Tibial artery (tissue), 4 donors: ENCODE measurements at regions not wholly inside any gene's neighbourhood (a gene's known extent, or its start where the extent isn't known, plus 50 kb on each side); places are given as distances from the start of the nearest gene placed in this dataset.
"Not testable (repeated sequence)": the region's sequence is repeated elsewhere in the genome, so short reads cannot be mapped to it uniquely, and the experiment has no call there.

Experiments
- DNase-seq, 2 donors: peaks; one replicate each; pipeline ENCODE4 v3.0.0-alpha.2; 2019
- H3K27ac ChIP-seq, 2 donors: fragments of 200-600 bp; sonication (generic) in 1 of 2; 1 replicate in 1 of 2; 2 replicates in 1 of 2; pipeline ENCODE4 v1.5.1; 2018 to 2019; ENCODE audit warnings: mild to moderate bottlenecking in 1 of 2
- H3K27me3 ChIP-seq, 2 donors: fragments of 200-600 bp; sonication (generic) in 1 of 2; one replicate each; pipeline versions ENCODE4 v1.5.1 to v1.6.0; 2016 to 2019
- H3K36me3 ChIP-seq, 3 donors: fragments of 200-600 bp; sonication (generic) in 2 of 3; one replicate each; pipeline ENCODE4 v1.5.1; 2016 to 2019; ENCODE audit warnings: mild to moderate bottlenecking in 2 of 3
- H3K4me1 ChIP-seq, 4 donors: fragments of 200-600 bp; sonication (generic) in 2 of 4; 1 replicate in 3 of 4; 2 replicates in 1 of 4; pipeline ENCODE4 v1.5.1; 2016 to 2019
- H3K4me3 ChIP-seq, 2 donors: fragments of 200-600 bp; sonication (generic) in 1 of 2; 1 replicate in 1 of 2; 2 replicates in 1 of 2; pipeline ENCODE4 v1.5.1; 2018 to 2019; ENCODE audit warnings: mild to moderate bottlenecking in 2 of 2
- H3K9me3 ChIP-seq, 3 donors: fragments of 200-600 bp; sonication (generic) in 1 of 3; one replicate each; pipeline ENCODE4 v1.5.1; 2016 to 2019
- intact Hi-C: fragments of 100-400 bp; cut with DNase I; formaldehyde crosslinking; loops from one replicate; pipeline ENCODE4 v1.15.0; 2023; ENCODE audit warnings: low total_unique reads
- TF ChIP-seq, protein P1 (sequence below), 2 experiments: fragments of 200-600 bp in 1 of 2; fragments of 450-650 bp in 1 of 2; IDR thresholded peaks; one replicate each; pipeline ENCODE4 v1.5.1; 2017 to 2019; ENCODE audit warnings: antibody characterized with exemption in 2 of 2, mild to moderate bottlenecking in 1 of 2, moderate library complexity in 1 of 2

DNA sequence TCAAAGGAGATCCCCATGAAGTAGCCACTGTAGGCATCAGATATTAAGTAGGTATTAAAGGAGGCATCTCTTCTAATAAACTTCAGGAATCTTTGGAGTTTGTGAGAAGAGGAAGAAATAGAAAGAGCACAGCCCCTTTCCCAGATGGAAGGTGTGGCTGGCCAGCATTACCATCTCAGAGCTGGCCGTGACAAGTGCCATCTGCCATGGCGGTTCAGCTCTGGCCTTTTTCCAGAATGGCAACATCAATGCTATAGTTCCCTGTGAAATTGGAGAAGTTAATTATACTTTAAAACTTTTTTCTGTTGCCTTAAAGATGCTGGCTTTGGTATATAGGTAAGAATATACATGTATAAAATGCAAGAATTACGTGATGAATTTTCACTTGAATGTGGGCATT, 51.9 kb upstream of the MCUR1 start:
- H3K4me1 ChIP-seq = peaks cover 0 to 4% (median 0%) of the 10 kb centered on the region in 4 donors
- TF ChIP-seq, protein P1, sequence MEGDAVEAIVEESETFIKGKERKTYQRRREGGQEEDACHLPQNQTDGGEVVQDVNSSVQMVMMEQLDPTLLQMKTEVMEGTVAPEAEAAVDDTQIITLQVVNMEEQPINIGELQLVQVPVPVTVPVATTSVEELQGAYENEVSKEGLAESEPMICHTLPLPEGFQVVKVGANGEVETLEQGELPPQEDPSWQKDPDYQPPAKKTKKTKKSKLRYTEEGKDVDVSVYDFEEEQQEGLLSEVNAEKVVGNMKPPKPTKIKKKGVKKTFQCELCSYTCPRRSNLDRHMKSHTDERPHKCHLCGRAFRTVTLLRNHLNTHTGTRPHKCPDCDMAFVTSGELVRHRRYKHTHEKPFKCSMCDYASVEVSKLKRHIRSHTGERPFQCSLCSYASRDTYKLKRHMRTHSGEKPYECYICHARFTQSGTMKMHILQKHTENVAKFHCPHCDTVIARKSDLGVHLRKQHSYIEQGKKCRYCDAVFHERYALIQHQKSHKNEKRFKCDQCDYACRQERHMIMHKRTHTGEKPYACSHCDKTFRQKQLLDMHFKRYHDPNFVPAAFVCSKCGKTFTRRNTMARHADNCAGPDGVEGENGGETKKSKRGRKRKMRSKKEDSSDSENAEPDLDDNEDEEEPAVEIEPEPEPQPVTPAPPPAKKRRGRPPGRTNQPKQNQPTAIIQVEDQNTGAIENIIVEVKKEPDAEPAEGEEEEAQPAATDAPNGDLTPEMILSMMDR (IDR thresholded peaks at IDR 0.05) = no peak
- no peaks in the 10 kb centered on the region for H3K36me3 ChIP-seq
- no peaks in the 10 kb centered on the region for H3K9me3 ChIP-seq
- no peak overlapping the region for H3K4me3 ChIP-seq
- H3K27me3 ChIP-seq = peaks cover 0 to 11% of the 10 kb centered on the region in 2 donors
- H3K27ac ChIP-seq = no peak overlapping the region
- intact Hi-C loops = no loop called here
- no peak for DNase-seq

DNA sequence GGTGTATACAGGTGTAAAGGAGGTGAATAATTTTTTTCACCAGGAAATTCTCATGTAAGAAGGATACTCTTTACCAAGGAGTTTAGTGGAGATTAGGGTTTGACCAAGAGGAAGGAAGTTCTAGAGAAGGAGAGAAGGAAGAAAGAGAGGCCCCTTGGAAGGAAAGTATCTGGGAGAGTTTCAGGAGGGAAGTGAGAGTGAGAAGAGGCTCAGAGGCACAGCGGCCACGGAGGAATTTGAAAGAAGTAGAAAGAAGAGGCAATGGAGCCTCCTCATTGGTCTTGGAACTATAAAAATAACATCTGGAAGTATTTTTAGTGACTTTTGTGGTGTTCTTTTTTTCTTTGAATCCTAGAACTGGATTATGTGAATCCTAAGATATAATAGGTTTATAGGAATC, 50.8 kb upstream of the MCUR1 start:
- Histone ChIP-seq H3K4me3 (no peak overlapping the region), H3K27me3 (peaks cover 0 to 20% of the 10 kb centered on the region in 2 donors), H3K9me3 (no peaks in the 10 kb centered on the region), H3K36me3 (no peaks in the 10 kb centered on the region), H3K4me1 (peaks cover 0 to 3% (median 2%) of the 10 kb centered on the region in 4 donors), H3K27ac (no peak overlapping the region)
- DNase-seq = no peak
- intact Hi-C loops = no loop called here
- TF ChIP-seq, protein P1 (IDR thresholded peaks at IDR 0.05) = no peak

DNA sequence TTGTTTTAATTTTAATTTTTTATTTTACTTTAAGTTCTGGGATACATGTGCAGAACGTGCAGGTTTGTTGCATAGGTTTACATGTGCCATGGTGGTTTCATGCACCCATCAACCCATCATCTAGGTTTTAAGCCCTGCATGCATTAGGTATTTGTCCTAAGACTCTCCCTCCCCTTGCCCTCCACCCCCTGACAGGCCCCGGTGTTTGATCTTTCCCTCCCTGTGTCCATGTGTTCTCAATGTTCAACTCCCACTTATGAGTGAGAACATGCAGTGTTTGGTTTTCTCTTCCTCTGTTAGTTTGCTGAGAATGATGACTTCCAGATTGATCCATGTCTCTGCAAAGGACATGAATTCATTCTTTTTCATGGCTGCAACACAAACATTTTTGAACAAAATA, 50.3 kb upstream of the MCUR1 start:
- intact Hi-C loops, H3K27ac ChIP-seq, H3K4me3 ChIP-seq, H3K9me3 ChIP-seq, H3K36me3 ChIP-seq, H3K4me1 ChIP-seq, DNase-seq: not testable (repeated sequence)
- H3K27me3 ChIP-seq = peaks cover 0 to 25% of the 10 kb centered on the region in 2 donors
